CD4-positive, CD25-positive, alpha-beta regulatory T cell (primary cell): ENCODE measurements at regions not wholly inside any gene's neighbourhood (a gene's known extent, or its start where the extent isn't known, plus 50 kb on each side); places are given as distances from the start of the nearest gene placed in this dataset.
"Not testable (repeated sequence)": the region's sequence is repeated elsewhere in the genome, so short reads cannot be mapped to it uniquely, and the experiment has no call there.

Experiments used
- ATAC-seq, 2 donors: fragments of 150-1000 bp; cut with Tn5 transposase; one replicate each; pipeline ENCODE4 v1.10.0; 2021; ENCODE audit warnings: low read depth in 2 of 2, moderate number of reproducible peaks in 2 of 2, moderate library complexity in 1 of 2
- DNase-seq, 3 donors: peaks; one replicate each; pipeline versions ENCODE4 v3.0.0 to v3.0.0-alpha.2; 2012 to 2022; ENCODE audit warnings: mixed read lengths in 1 of 3
- H3K27ac ChIP-seq: one replicate; pipeline ENCODE4 v1.7.0; 2013; ENCODE audit warnings: mild to moderate bottlenecking, low read length; ENCODE audit not compliant: insufficient read depth, poor library complexity, severe bottlenecking
- H3K27me3 ChIP-seq: one replicate; pipeline ENCODE4 v1.7.0; 2013; ENCODE audit warnings: low read length; ENCODE audit not compliant: control insufficient read depth, insufficient read depth
- H3K36me3 ChIP-seq: one replicate; pipeline ENCODE4 v1.7.0; 2013; ENCODE audit warnings: mild to moderate bottlenecking, low read length, moderate library complexity; ENCODE audit not compliant: control insufficient read depth, insufficient read depth
- H3K4me1 ChIP-seq: 2 replicates; pipeline ENCODE4 v1.7.0; 2013; ENCODE audit warnings: mild to moderate bottlenecking, low read length; ENCODE audit not compliant: insufficient read depth, control insufficient read depth, poor library complexity, severe bottlenecking
- H3K4me3 ChIP-seq: one replicate; pipeline ENCODE4 v1.7.0; 2013; ENCODE audit warnings: low read depth, mild to moderate bottlenecking, low read length, moderate library complexity
- H3K9me3 ChIP-seq, 2 experiments: 1 replicate in 1 of 2; 2 replicates in 1 of 2; pipeline ENCODE4 v1.7.0; 2013; ENCODE audit warnings: low read length in 2 of 2, mild to moderate bottlenecking in 1 of 2, moderate library complexity in 1 of 2; ENCODE audit not compliant: control insufficient read depth in 2 of 2
- H3K27ac Mint-ChIP-seq, 3 donors: one replicate each; pipeline ENCODE4 v1.8.0; 2020 to 2022; ENCODE audit warnings: mild to moderate bottlenecking in 3 of 3, mixed read lengths in 3 of 3, moderate library complexity in 2 of 3
- H3K27me3 Mint-ChIP-seq: one replicate; pipeline ENCODE4 v1.8.0; 2022; ENCODE audit warnings: mild to moderate bottlenecking, mixed read lengths
- H3K36me3 Mint-ChIP-seq: one replicate; pipeline ENCODE4 v1.8.0; 2020; ENCODE audit warnings: mixed read lengths
- H3K4me1 Mint-ChIP-seq, 4 donors: one replicate each; pipeline ENCODE4 v1.8.0; 2020 to 2022; ENCODE audit warnings: mixed read lengths in 4 of 4, mild to moderate bottlenecking in 1 of 4
- H3K4me3 Mint-ChIP-seq, 4 donors: one replicate each; pipeline ENCODE4 v1.8.0; 2020 to 2022; ENCODE audit warnings: mild to moderate bottlenecking in 4 of 4, mixed read lengths in 4 of 4, moderate library complexity in 3 of 4
- H3K9me3 Mint-ChIP-seq, 7 donors: one replicate each; pipeline ENCODE4 v1.8.0; 2020 to 2022; ENCODE audit warnings: mixed read lengths in 7 of 7, mild to moderate bottlenecking in 3 of 7, moderate library complexity in 2 of 7

DNA sequence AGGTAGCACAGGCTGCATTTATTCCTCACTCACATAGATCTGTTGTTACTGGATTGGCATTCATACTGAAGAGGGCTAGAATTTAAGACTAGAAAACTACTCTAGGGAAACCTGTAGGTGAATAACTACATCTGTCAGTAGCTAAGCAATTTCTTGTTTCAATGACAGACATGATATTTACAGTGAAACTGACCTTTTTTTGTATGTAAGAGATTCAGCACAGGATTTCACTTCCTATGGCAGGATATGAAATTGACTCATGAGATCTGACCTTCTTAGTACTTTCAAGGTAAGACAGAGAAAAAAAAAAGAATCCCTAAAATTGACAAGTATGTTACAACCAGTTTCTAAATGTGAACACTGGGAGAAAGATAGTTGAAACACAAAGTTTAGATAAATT is 189.8 kb upstream of the SLC16A7 start:
- DNase-seq, result peak in 1 of 3 donors; percentile 47
- no peaks in the 10 kb centered on the region for H3K9me3 Mint-ChIP-seq
- H3K36me3 Mint-ChIP-seq, result no peaks in the 10 kb centered on the region
- no peak overlapping the region for H3K4me3 Mint-ChIP-seq
- H3K4me1 Mint-ChIP-seq, result peaks cover 0 to 2% (median 0%) of the 10 kb centered on the region in 4 donors
- ATAC-seq, result no peak
- no peak overlapping the region for H3K27ac ChIP-seq
- H3K27me3 ChIP-seq, result no peaks in the 10 kb centered on the region
- H3K27ac Mint-ChIP-seq, result no peak overlapping the region
- H3K4me1 ChIP-seq, result no peaks in the 10 kb centered on the region
- no peaks in the 10 kb centered on the region for H3K9me3 ChIP-seq
- no peaks in the 10 kb centered on the region for H3K27me3 Mint-ChIP-seq
- no peaks in the 10 kb centered on the region for H3K36me3 ChIP-seq
- no peak overlapping the region for H3K4me3 ChIP-seq

DNA sequence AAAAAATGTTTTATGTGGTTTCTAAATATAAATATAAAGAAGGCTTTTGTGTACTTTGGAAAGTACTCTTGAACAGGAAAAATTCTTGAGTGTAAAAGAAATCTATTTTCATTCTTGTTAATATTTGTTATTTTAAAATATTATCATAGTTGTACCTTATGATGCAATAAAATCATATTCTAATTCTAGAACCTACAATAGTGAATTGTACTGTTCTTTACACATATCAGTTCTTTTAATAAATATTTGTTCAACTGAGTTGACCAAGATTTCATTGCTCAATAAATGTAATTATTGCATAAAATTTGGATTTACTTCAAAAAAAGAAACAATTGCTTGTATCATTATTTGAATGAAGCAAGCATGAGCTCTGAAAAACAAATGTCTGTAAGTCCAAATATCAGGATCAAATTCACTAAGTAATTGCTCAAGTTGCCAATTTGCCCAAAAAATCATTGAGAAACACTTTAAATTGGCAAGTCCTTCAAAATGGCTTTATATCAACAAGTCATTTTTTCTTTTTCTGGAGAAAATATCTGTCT is 191.6 kb upstream of the SLC16A7 start:
- ATAC-seq (no peak), DNase-seq (no peak)
- no peaks in the 10 kb centered on the region for H3K36me3 Mint-ChIP-seq
- no peaks in the 10 kb centered on the region for H3K9me3 Mint-ChIP-seq
- no peaks in the 10 kb centered on the region for H3K9me3 ChIP-seq
- no peaks in the 10 kb centered on the region for H3K27me3 Mint-ChIP-seq
- no peak overlapping the region for H3K27ac Mint-ChIP-seq
- no peaks in the 10 kb centered on the region for H3K36me3 ChIP-seq
- H3K27me3 ChIP-seq, result no peaks in the 10 kb centered on the region
- peaks cover 0 to 2% (median 0%) of the 10 kb centered on the region in 4 donors for H3K4me1 Mint-ChIP-seq
- no peaks in the 10 kb centered on the region for H3K4me1 ChIP-seq
- no peak overlapping the region for H3K4me3 Mint-ChIP-seq
- no peak overlapping the region for H3K4me3 ChIP-seq
- H3K27ac ChIP-seq, result no peak overlapping the region

DNA sequence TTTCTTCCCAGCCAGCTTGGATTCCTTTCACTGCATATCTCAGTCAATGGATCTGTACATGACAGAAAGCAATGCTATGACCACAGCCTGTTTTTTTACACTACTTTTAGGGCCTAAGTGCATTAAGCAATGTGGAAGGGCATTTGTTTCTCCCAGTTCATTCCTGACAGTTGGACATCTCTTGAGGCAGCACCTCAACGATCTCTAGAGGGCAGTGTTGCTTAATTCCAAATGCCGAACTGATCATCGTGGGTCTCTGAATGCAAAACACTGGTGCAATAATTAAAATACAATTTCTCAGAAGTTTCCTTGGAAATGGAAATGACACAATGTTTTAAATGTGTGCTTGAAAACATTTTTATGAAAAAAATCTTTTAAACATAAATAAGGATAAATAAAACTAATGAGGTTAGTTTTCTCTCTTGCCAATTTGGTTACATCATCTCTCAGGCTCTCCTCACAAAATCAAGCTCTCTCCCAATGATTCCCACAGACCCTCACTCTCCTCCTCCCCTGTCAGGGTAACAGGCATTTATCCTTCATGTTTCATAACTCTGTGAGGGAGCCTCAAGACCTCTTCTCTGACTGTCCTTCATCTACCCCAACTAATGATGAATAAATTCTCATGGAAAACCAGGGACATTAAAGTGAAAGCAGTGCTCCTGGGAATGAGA is 192.4 kb upstream of the SLC16A7 start:
- H3K4me3 ChIP-seq, result no peak overlapping the region
- no peaks in the 10 kb centered on the region for H3K36me3 Mint-ChIP-seq
- no peaks in the 10 kb centered on the region for H3K27me3 Mint-ChIP-seq
- no peaks in the 10 kb centered on the region for H3K9me3 ChIP-seq
- no peak overlapping the region for H3K27ac Mint-ChIP-seq
- no peak overlapping the region for H3K4me3 Mint-ChIP-seq
- no peaks in the 10 kb centered on the region for H3K9me3 Mint-ChIP-seq
- peaks cover 0 to 2% (median 0%) of the 10 kb centered on the region in 4 donors for H3K4me1 Mint-ChIP-seq
- no peaks in the 10 kb centered on the region for H3K4me1 ChIP-seq
- DNase-seq, result peak in 2 of 3 donors; percentile 37 to 61
- H3K36me3 ChIP-seq, result no peaks in the 10 kb centered on the region
- no peak for ATAC-seq
- no peaks in the 10 kb centered on the region for H3K27me3 ChIP-seq
- no peak overlapping the region for H3K27ac ChIP-seq

DNA sequence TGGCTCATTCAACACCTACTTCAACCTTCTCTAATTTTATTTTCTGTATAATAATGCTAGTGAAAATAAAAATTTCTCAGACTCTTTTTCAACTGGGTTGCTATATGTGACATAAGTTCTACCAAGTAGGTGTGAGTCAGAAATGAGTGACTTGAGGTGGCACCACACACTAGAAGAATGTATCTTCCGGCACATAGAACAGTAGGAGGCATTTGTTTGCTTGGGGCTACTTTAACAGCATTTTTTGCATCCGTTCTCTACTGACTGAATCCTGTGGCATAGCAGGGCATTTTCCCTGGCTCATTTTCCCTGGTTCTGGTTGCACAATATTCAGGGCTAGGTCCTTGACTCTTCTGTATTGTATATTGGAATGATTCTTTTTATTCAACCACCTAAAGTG is 194.0 kb upstream of the SLC16A7 start:
- Histone ChIP-seq H3K27me3 (no peaks in the 10 kb centered on the region), H3K27ac (no peak overlapping the region), H3K4me3 (no peak overlapping the region), H3K9me3 (no peaks in the 10 kb centered on the region), H3K4me1 (no peaks in the 10 kb centered on the region), H3K36me3 (no peaks in the 10 kb centered on the region)
- ATAC-seq, result no peak
- no peak overlapping the region for H3K4me3 Mint-ChIP-seq
- no peaks in the 10 kb centered on the region for H3K9me3 Mint-ChIP-seq
- H3K4me1 Mint-ChIP-seq, result peaks cover 0 to 2% (median 0%) of the 10 kb centered on the region in 4 donors
- no peak for DNase-seq
- no peak overlapping the region for H3K27ac Mint-ChIP-seq
- no peaks in the 10 kb centered on the region for H3K36me3 Mint-ChIP-seq
- H3K27me3 Mint-ChIP-seq, result no peaks in the 10 kb centered on the region

DNA sequence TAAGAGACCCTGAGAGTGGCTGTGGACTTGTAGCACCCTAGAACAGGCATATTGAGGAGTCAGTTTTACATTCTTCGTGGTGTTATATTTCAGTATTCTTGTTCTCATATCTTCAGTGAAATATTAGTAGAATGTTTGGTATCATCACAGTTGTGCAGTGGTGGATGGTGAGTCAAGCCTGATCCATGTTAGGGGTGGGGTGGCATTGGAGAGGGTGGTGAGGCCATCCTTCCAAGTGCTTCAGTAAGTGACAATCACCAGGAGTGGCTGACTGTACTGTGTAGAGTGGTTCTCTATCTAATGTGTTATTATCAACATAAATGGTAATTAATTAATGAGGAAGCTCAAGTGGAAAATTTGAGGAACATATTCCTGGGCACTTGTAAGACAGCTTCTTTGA is 197.7 kb upstream of the SLC16A7 start:
- H3K9me3 ChIP-seq, result no peaks in the 10 kb centered on the region
- Mint-ChIP-seq H3K27ac (no peak overlapping the region), H3K4me3 (no peak overlapping the region), H3K36me3 (no peaks in the 10 kb centered on the region), H3K27me3 (no peaks in the 10 kb centered on the region), H3K4me1 (no peaks in the 10 kb centered on the region), H3K9me3 (peaks cover 0 to 4% (median 0%) of the 10 kb centered on the region in 7 donors)
- no peak for ATAC-seq
- H3K27me3 ChIP-seq, result no peaks in the 10 kb centered on the region
- no peak for DNase-seq
- H3K36me3 ChIP-seq, result no peaks in the 10 kb centered on the region
- H3K4me3 ChIP-seq, result no peak overlapping the region
- no peaks in the 10 kb centered on the region for H3K4me1 ChIP-seq
- no peak overlapping the region for H3K27ac ChIP-seq

DNA sequence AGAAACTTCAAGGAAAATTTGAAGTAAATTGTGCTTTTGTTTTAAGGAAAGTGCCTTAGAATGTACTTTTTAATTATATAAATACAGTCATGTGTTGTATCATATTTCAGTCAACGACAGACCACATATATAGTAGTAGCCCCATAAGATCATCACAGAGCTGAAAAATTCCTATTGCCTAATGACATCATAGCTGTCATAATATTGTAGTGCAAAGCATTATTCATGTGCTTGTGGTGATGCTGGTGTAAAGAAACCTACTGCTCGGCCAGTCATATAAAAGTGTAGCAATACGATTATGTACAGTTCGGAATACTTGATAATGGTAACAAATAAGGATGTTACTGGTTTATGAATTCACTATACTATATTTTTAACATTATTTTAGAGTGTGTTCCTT is 198.9 kb upstream of the SLC16A7 start:
- DNase-seq, result no peak

DNA sequence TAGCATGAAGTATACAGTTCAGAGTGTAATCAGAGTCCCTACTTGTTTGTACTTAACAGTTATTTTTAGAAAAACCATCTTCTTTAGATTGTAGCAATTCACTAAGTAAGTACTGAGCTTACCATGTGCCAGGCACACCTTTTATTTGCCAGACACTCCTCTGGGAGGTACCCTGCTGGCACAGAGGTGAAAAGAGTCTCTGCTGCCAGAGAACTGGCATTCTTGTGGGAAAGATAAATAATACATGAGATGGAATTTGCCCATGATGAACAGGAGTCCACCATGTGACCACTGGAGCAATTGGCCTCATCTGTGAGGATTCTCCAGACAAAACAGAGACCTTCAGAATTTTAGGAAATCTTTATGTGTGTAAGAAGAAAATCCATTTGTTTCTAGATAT is 199.3 kb upstream of the SLC16A7 start:
- Histone ChIP-seq H3K27me3 (no peaks in the 10 kb centered on the region), H3K4me1 (no peaks in the 10 kb centered on the region), H3K4me3 (no peak overlapping the region), H3K27ac (no peak overlapping the region), H3K36me3 (no peaks in the 10 kb centered on the region), H3K9me3 (no peaks in the 10 kb centered on the region)
- peaks cover 0 to 4% (median 0%) of the 10 kb centered on the region in 7 donors for H3K9me3 Mint-ChIP-seq
- H3K36me3 Mint-ChIP-seq, result no peaks in the 10 kb centered on the region
- no peak overlapping the region for H3K4me3 Mint-ChIP-seq
- H3K27me3 Mint-ChIP-seq, result peaks cover 4% of the 10 kb centered on the region
- no peak overlapping the region for H3K27ac Mint-ChIP-seq
- no peak for DNase-seq
- no peak for ATAC-seq
- no peaks in the 10 kb centered on the region for H3K4me1 Mint-ChIP-seq

More for the DNA sequence above, 198.9 kb upstream of the SLC16A7 start:
- H3K27me3 Mint-ChIP-seq, result peaks cover 3% of the 10 kb centered on the region
- Histone ChIP-seq H3K36me3 (no peaks in the 10 kb centered on the region), H3K4me1 (no peaks in the 10 kb centered on the region), H3K27ac (no peak overlapping the region), H3K4me3 (no peak overlapping the region), H3K27me3 (no peaks in the 10 kb centered on the region), H3K9me3 (no peaks in the 10 kb centered on the region)
- no peaks in the 10 kb centered on the region for H3K36me3 Mint-ChIP-seq
- no peak for ATAC-seq
- peaks cover 0 to 4% (median 0%) of the 10 kb centered on the region in 7 donors for H3K9me3 Mint-ChIP-seq
- H3K27ac Mint-ChIP-seq, result no peak overlapping the region
- H3K4me3 Mint-ChIP-seq, result no peak overlapping the region
- H3K4me1 Mint-ChIP-seq, result no peaks in the 10 kb centered on the region

DNA sequence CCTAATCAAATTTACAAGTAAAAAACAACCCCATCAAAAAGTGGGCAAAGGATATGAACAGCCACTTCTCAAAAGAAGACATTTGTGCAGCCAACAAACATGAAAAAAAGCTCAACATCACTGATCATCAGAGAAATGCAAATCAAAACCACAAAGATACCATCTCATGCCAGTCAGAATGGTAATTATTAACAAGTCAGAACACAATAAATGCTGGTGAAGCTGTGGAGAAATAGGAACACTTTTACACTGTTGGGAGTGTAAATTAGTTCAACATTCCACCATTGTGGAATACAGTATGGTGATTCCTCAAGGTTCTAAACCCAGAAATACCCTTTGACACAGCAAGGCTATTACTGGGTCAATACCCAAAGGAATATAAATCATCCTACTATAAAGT is 200.5 kb upstream of the SLC16A7 start:
- H3K9me3 ChIP-seq, H3K27me3 Mint-ChIP-seq, H3K4me3 Mint-ChIP-seq, ATAC-seq, H3K9me3 Mint-ChIP-seq, H3K4me3 ChIP-seq, H3K27ac Mint-ChIP-seq, H3K27me3 ChIP-seq, H3K4me1 ChIP-seq, H3K4me1 Mint-ChIP-seq, DNase-seq, H3K36me3 Mint-ChIP-seq, H3K36me3 ChIP-seq, H3K27ac ChIP-seq: not testable (repeated sequence)
